HepG2 (cell line): ENCODE measurements at regions not wholly inside any gene's neighbourhood (a gene's known extent, or its start where the extent isn't known, plus 50 kb on each side); places are given as distances from the start of the nearest gene placed in this dataset.

ENCODE experiments used
- ATAC-seq: fragments of 200-7000 bp; cut with Tn5 transposase; 3 replicates; pipeline ENCODE4 v1.9.1; 2020; ENCODE audit warnings: mild to moderate bottlenecking, moderate library complexity
- BruUV-seq: library from RNA; stranded (reverse); fragments of 400-500 nt; replicated peaks from 2 replicates; lab custom pipeline; 2021; lab: Mats Ljungman, UMichigan
- CTCF ChIA-PET: fragments of 300-600 bp; formaldehyde crosslinking; extraction: SDS; loops from one replicate; lab custom pipeline; 2021; ENCODE audit warnings: low total read pairs, inconsistent platforms, low intra/inter-chr PET ratio; lab: Yijun Ruan, JAX
- POLR2A ChIA-PET: fragments of 350-600 bp; sonication (Branson Sonifier 250); formaldehyde crosslinking; loops from one replicate; lab custom pipeline; 2020; ENCODE audit warnings: antibody characterized with exemption, inconsistent platforms; lab: Yijun Ruan, JAX
- DNase-seq: peaks from one replicate; pipeline ENCODE4 v3.0.0-alpha.2; 2015; ENCODE audit warnings: low spot score
- FAIRE-seq: peaks from 3 replicates; lab custom pipeline; 2011; peaks lifted over from hg19 to GRCh38; lab: Jason Lieb, UNC
- H2AFZ ChIP-seq: one replicate; pipeline ENCODE4 v1.6.1; 2011; ENCODE audit warnings: low read length, inconsistent platforms
- H3K27ac ChIP-seq: fragments of 300-600 bp; 3 replicates; pipeline ENCODE4 v1.8.0; 2011; ENCODE audit warnings: mixed run types, mild to moderate bottlenecking, mixed read lengths, low read length, inconsistent platforms; ENCODE audit not compliant: insufficient read depth; ENCODE audit errors: extremely low read length
- H3K27me3 ChIP-seq, 2 experiments: fragments of 200-600 bp in 1 of 2; 2 replicates in 1 of 2; 3 replicates in 1 of 2; pipeline versions ENCODE4 v1.6.0 to v1.8.0; 2011; ENCODE audit warnings: low read length in 2 of 2, mild to moderate bottlenecking in 2 of 2, moderate library complexity in 2 of 2, inconsistent platforms in 1 of 2; ENCODE audit not compliant: insufficient read depth in 2 of 2, control insufficient read depth in 1 of 2
- H3K36me3 ChIP-seq, 2 experiments: fragments of 200-600 bp in 1 of 2; replicated peaks in 1 of 2; 2 replicates in 1 of 2; 3 replicates in 1 of 2; pipeline versions ENCODE4 v1.5.1 to v1.8.0; 2011; ENCODE audit warnings: low read length in 2 of 2, inconsistent platforms in 1 of 2; ENCODE audit not compliant: insufficient read depth in 2 of 2, control insufficient read depth in 1 of 2
- H3K4me1 ChIP-seq: 2 replicates; pipeline ENCODE4 v1.5.1; 2012; ENCODE audit warnings: low read length, inconsistent platforms; ENCODE audit not compliant: insufficient read depth
- H3K4me2 ChIP-seq: 2 replicates; pipeline ENCODE4 v1.6.0; 2011; ENCODE audit warnings: low read depth, low read length, inconsistent platforms
- H3K4me3 ChIP-seq, 3 experiments: fragments of 200-600 bp in 1 of 3; sonication (generic), shearing (Covaris generic) in 1 of 3; replicated peaks in 1 of 3; 2 replicates each; pipeline ENCODE4 v1.5.1; 2011 to 2016; ENCODE audit warnings: low read length in 3 of 3, inconsistent platforms in 2 of 3, low read depth in 2 of 3, mild to moderate bottlenecking in 2 of 3, control low read depth in 1 of 3, mixed read lengths in 1 of 3; ENCODE audit not compliant: insufficient read depth in 1 of 3
- H3K79me2 ChIP-seq: one replicate; pipeline ENCODE4 v1.6.1; 2011; ENCODE audit warnings: low read length, inconsistent platforms; ENCODE audit not compliant: insufficient read depth
- H3K9ac ChIP-seq: 2 replicates; pipeline ENCODE4 v1.6.0; 2011; ENCODE audit warnings: mild to moderate bottlenecking, low read depth, low read length, inconsistent platforms; ENCODE audit not compliant: insufficient read depth
- H3K9me3 ChIP-seq: 2 replicates; pipeline ENCODE4 v1.5.1; 2012; ENCODE audit warnings: mild to moderate bottlenecking, low read length
- H4K20me1 ChIP-seq: 2 replicates; pipeline ENCODE4 v1.6.0; 2011; ENCODE audit warnings: inconsistent platforms, mild to moderate bottlenecking, low read length, moderate library complexity; ENCODE audit not compliant: insufficient read depth
- IRX3 ChIP-seq: sonication (generic); formaldehyde crosslinking; IDR thresholded peaks from 2 replicates; pipeline ENCODE4 v1.8.1; 2023; ENCODE audit warnings: mild to moderate bottlenecking, low read depth, missing genetic modification reagents, borderline replicate concordance
- MAFK ChIP-seq, 2 experiments: IDR thresholded peaks in 1 of 2; conservative IDR thresholded peaks in 1 of 2; 2 replicates each; pipeline ENCODE4 v1.6.1; 2011; ENCODE audit warnings: improper control_type of control experiment in 2 of 2, low read length in 2 of 2
- THYN1 ChIP-seq: sonication (generic); formaldehyde crosslinking; IDR thresholded peaks from 2 replicates; pipeline ENCODE4 v1.8.1; 2023; ENCODE audit warnings: low read depth, mild to moderate bottlenecking, moderate library complexity, missing genetic modification reagents, borderline replicate concordance
- TP53 ChIP-seq: sonication (generic); formaldehyde crosslinking; conservative IDR thresholded peaks from 2 replicates; pipeline ENCODE4 v1.4.0; 2020; ENCODE audit warnings: missing genetic modification reagents
- ZFP36L1 ChIP-seq: sonication (generic); formaldehyde crosslinking; IDR thresholded peaks from 2 replicates; pipeline ENCODE4 v1.8.0; 2022; ENCODE audit warnings: mild to moderate bottlenecking, missing genetic modification reagents, moderate library complexity
- ZNF577 ChIP-seq: sonication (generic); formaldehyde crosslinking; IDR thresholded peaks from 2 replicates; pipeline ENCODE4 v1.4.0; 2020; ENCODE audit warnings: mild to moderate bottlenecking, low read depth, missing genetic modification reagents, borderline replicate concordance
- ZNF761 ChIP-seq: sonication (generic); formaldehyde crosslinking; conservative IDR thresholded peaks from 2 replicates; pipeline ENCODE4 v1.4.0; 2020; ENCODE audit warnings: mild to moderate bottlenecking, missing genetic modification reagents
- WGBS: methylation state at CpG from one replicate; pipeline ENCODE4 v1.1.6; 2017; ENCODE audit warnings: low lambda C conversion rate; 5-methylcytosine and 5-hydroxymethylcytosine counted together
- in situ Hi-C: cut with HindIII; loops from 2 replicates; pipeline ENCODE4 v1.10.0; 2017; ENCODE audit warnings: low pct_unique_long_range_greater_than_20kb; ENCODE audit not compliant: extremely low pct_ligation_motif_present
- intact Hi-C: fragments of 100-400 bp; cut with micrococcal nuclease; formaldehyde crosslinking; loops from one replicate; pipeline ENCODE4 v1.10.0; 2022; ENCODE audit not compliant: unreplicated experiment
- TF ChIP-seq, protein P1 (sequence below): sonication (generic); formaldehyde crosslinking; IDR thresholded peaks from 2 replicates; pipeline ENCODE4 v1.8.1; 2023; ENCODE audit warnings: missing genetic modification reagents, inconsistent platforms, borderline replicate concordance
- TF ChIP-seq, protein P2 (sequence below): sonication (generic); formaldehyde crosslinking; IDR thresholded peaks from 2 replicates; pipeline ENCODE4 v1.5.1; 2020; ENCODE audit warnings: mild to moderate bottlenecking, missing genetic modification reagents, moderate library complexity
- TF ChIP-seq, protein P3 (sequence below): sonication (generic); formaldehyde crosslinking; IDR thresholded peaks from 2 replicates; pipeline ENCODE4 v1.4.0; 2020; ENCODE audit warnings: missing genetic modification reagents, borderline replicate concordance
- TF ChIP-seq, protein P4 (sequence below): sonication (generic); formaldehyde crosslinking; IDR thresholded peaks from 2 replicates; pipeline ENCODE4 v1.5.0; 2020; ENCODE audit warnings: mild to moderate bottlenecking, missing genetic modification reagents

DNA sequence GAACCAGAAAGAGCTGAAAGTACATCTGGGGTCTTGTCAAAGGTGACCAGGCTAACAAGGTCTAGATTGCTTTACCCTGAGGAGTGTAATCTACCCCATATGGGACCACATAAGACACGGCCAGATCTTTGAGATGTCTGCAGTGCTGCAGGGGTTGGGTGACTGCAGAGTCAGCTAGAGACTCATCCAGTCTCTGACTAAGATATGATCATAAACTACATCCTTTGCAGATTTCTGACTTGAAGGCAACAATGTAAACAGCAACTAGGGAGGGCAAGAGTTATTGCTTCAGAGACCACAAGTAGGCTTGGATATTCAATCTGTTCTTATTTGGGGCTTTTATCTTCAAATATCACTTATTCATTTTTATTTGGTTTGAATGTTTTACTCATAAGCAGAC lies 1080.5 kb upstream of the FOXG1 start:
- CTCF ChIA-PET = no interaction called here
- DNase-seq = no peak
- Histone ChIP-seq H3K79me2 (no peaks in the 10 kb centered on the region), H3K27me3 (no peaks in the 10 kb centered on the region), H3K36me3 (no peaks in the 10 kb centered on the region), H4K20me1 (no peaks in the 10 kb centered on the region), H3K9ac (no peak overlapping the region), H2AFZ (no peak overlapping the region), H3K27ac (no peak overlapping the region), H3K4me1 (no peaks in the 10 kb centered on the region), H3K9me3 (peaks cover 93% of the 10 kb centered on the region), H3K4me2 (no peak overlapping the region), H3K4me3 (no peak overlapping the region)
- TF ChIP-seq, protein P1, sequence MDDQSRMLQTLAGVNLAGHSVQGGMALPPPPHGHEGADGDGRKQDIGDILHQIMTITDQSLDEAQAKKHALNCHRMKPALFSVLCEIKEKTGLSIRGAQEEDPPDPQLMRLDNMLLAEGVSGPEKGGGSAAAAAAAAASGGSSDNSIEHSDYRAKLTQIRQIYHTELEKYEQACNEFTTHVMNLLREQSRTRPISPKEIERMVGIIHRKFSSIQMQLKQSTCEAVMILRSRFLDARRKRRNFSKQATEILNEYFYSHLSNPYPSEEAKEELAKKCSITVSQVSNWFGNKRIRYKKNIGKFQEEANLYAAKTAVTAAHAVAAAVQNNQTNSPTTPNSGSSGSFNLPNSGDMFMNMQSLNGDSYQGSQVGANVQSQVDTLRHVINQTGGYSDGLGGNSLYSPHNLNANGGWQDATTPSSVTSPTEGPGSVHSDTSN (CRISPR knock-in tag) = no peak
- no peak for TF ChIP-seq MAFK (conservative IDR thresholded peaks at IDR 0.05 in 1 of 2, IDR thresholded peaks at IDR 0.05 in 1 of 2; ENCODE audit: low read length in 2 of 2)
- TF ChIP-seq THYN1 = no peak
- TF ChIP-seq IRX3 = no peak
- TF ChIP-seq, protein P2, sequence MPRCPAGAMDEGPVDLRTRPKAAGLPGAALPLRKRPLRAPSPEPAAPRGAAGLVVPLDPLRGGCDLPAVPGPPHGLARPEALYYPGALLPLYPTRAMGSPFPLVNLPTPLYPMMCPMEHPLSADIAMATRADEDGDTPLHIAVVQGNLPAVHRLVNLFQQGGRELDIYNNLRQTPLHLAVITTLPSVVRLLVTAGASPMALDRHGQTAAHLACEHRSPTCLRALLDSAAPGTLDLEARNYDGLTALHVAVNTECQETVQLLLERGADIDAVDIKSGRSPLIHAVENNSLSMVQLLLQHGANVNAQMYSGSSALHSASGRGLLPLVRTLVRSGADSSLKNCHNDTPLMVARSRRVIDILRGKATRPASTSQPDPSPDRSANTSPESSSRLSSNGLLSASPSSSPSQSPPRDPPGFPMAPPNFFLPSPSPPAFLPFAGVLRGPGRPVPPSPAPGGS (CRISPR knock-in tag) = no peak
- no peak for TF ChIP-seq ZFP36L1 (CRISPR knock-in tag)
- no peak for TF ChIP-seq ZNF761 (CRISPR knock-in tag)
- TF ChIP-seq, protein P3, sequence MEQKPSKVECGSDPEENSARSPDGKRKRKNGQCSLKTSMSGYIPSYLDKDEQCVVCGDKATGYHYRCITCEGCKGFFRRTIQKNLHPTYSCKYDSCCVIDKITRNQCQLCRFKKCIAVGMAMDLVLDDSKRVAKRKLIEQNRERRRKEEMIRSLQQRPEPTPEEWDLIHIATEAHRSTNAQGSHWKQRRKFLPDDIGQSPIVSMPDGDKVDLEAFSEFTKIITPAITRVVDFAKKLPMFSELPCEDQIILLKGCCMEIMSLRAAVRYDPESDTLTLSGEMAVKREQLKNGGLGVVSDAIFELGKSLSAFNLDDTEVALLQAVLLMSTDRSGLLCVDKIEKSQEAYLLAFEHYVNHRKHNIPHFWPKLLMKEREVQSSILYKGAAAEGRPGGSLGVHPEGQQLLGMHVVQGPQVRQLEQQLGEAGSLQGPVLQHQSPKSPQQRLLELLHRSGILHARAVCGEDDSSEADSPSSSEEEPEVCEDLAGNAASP (CRISPR knock-in tag) = no peak
- TF ChIP-seq, protein P4, sequence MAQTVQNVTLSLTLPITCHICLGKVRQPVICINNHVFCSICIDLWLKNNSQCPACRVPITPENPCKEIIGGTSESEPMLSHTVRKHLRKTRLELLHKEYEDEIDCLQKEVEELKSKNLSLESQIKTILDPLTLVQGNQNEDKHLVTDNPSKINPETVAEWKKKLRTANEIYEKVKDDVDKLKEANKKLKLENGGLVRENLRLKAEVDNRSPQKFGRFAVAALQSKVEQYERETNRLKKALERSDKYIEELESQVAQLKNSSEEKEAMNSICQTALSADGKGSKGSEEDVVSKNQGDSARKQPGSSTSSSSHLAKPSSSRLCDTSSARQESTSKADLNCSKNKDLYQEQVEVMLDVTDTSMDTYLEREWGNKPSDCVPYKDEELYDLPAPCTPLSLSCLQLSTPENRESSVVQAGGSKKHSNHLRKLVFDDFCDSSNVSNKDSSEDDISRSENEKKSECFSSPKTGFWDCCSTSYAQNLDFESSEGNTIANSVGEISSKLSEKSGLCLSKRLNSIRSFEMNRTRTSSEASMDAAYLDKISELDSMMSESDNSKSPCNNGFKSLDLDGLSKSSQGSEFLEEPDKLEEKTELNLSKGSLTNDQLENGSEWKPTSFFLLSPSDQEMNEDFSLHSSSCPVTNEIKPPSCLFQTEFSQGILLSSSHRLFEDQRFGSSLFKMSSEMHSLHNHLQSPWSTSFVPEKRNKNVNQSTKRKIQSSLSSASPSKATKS (CRISPR knock-in tag) = no peak
- no peak for TF ChIP-seq TP53 (CRISPR knock-in tag)
- TF ChIP-seq ZNF577 = no peak
- in situ Hi-C loops = no loop called here
- no TSS peak for BruUV-seq
- FAIRE-seq = no peak
- POLR2A ChIA-PET = no interaction called here
- no peak for ATAC-seq
- WGBS = 0% methylated on average over 1 of the region's 1 CpG
- intact Hi-C loops = no loop called here
